SK-N-SH (cell line): ENCODE measurements at regions not wholly inside any gene's neighbourhood (a gene's known extent, or its start where the extent isn't known, plus 50 kb on each side); places are given as distances from the start of the nearest gene placed in this dataset.

ENCODE experiments used
- CTCF ChIA-PET: fragments of 300-600, 350-600 bp; formaldehyde crosslinking; extraction: SDS; loops from one replicate; lab custom pipeline; 2021; lab: Yijun Ruan, JAX
- POLR2A ChIA-PET: fragments of 350-600 bp; sonication (Branson Sonifier 250); formaldehyde crosslinking; extraction: SDS; loops from one replicate; lab custom pipeline; 2020; ENCODE audit warnings: antibody characterized with exemption, inconsistent platforms; lab: Yijun Ruan, JAX
- DNase-seq: peaks from one replicate; pipeline ENCODE4 v3.0.0; 2012
- H2AFZ ChIP-seq: fragments of 200-600 bp; sonication (generic); 2 replicates; pipeline ENCODE4 v1.8.1; 2016; ENCODE audit warnings: antibody characterized with exemption, mild to moderate bottlenecking, low read depth
- H3F3A ChIP-seq: fragments of 200-600 bp; sonication (generic); replicated peaks from 2 replicates; pipeline ENCODE3; 2016; ENCODE audit warnings: antibody characterized with exemption, mild to moderate bottlenecking; ENCODE audit not compliant: insufficient read depth
- H3K27ac ChIP-seq, 2 experiments: fragments of 200-500 bp in 1 of 2; fragments of 200-600 bp in 1 of 2; sonication (Bioruptor generic) in 1 of 2; sonication (generic), shearing (Covaris generic) in 1 of 2; 2 replicates each; pipeline versions ENCODE4 v1.5.1 to v1.6.1; 2014 to 2016; ENCODE audit warnings: low read depth in 2 of 2, inconsistent platforms in 1 of 2, low read length in 1 of 2, mild to moderate bottlenecking in 1 of 2, mixed read lengths in 1 of 2
- H3K27me3 ChIP-seq: fragments of 200-600 bp; sonication (generic), shearing (Covaris generic); 2 replicates; pipeline ENCODE4 v1.6.1; 2016; ENCODE audit warnings: mixed run types; ENCODE audit not compliant: insufficient read depth
- H3K36me3 ChIP-seq, 2 experiments: fragments of 200-500 bp in 1 of 2; fragments of 200-600 bp in 1 of 2; sonication (Bioruptor generic) in 1 of 2; sonication (generic) in 1 of 2; replicated peaks in 1 of 2; 2 replicates each; pipeline versions ENCODE3 to v1.5.1; 2014 to 2016; ENCODE audit warnings: low read length in 1 of 2, mild to moderate bottlenecking in 1 of 2; ENCODE audit not compliant: insufficient read depth in 2 of 2, control insufficient read depth in 1 of 2
- H3K4me1 ChIP-seq, 2 experiments: fragments of 200-500 bp in 1 of 2; fragments of 200-600 bp in 1 of 2; sonication (Bioruptor generic) in 1 of 2; sonication (generic), shearing (Covaris generic) in 1 of 2; 2 replicates each; pipeline versions ENCODE4 v1.5.1 to v1.6.1; 2014 to 2016; ENCODE audit warnings: low read depth in 1 of 2, low read length in 1 of 2, mixed run types in 1 of 2; ENCODE audit not compliant: insufficient read depth in 2 of 2, control insufficient read depth in 1 of 2
- H3K4me2 ChIP-seq: fragments of 200-600 bp; sonication (generic), shearing (Covaris generic); 2 replicates; pipeline ENCODE4 v1.6.1; 2017; ENCODE audit warnings: mixed run types
- H3K4me3 ChIP-seq, 2 experiments: fragments of 200-500 bp in 1 of 2; fragments of 200-600 bp in 1 of 2; sonication (Bioruptor generic) in 1 of 2; sonication (generic), shearing (Covaris generic) in 1 of 2; 2 replicates each; pipeline versions ENCODE4 v1.5.1 to v1.8.1; 2014 to 2016; ENCODE audit warnings: low read depth in 2 of 2, inconsistent platforms in 1 of 2, low read length in 1 of 2, mild to moderate bottlenecking in 1 of 2, mixed read lengths in 1 of 2, moderate library complexity in 1 of 2
- H3K79me2 ChIP-seq: fragments of 200-600 bp; sonication (generic); 2 replicates; pipeline ENCODE4 v1.8.1; 2017; ENCODE audit warnings: mild to moderate bottlenecking; ENCODE audit not compliant: insufficient read depth
- H3K9ac ChIP-seq: fragments of 200-600 bp; sonication (generic); 2 replicates; pipeline ENCODE4 v1.6.1; 2017; ENCODE audit warnings: mixed run types
- H3K9me2 ChIP-seq: fragments of 200-600 bp; sonication (generic); 2 replicates; pipeline ENCODE4 v1.6.1; 2017; ENCODE audit warnings: mixed run types
- H3K9me3 ChIP-seq: fragments of 200-600 bp; sonication (generic); 2 replicates; pipeline ENCODE4 v1.6.1; 2017; ENCODE audit warnings: mixed run types, mild to moderate bottlenecking, moderate library complexity
- H4K20me1 ChIP-seq: fragments of 200-600 bp; sonication (generic); 2 replicates; pipeline ENCODE4 v1.6.1; 2017; ENCODE audit warnings: mild to moderate bottlenecking, mixed run types; ENCODE audit not compliant: insufficient read depth
- CHD2 ChIP-seq: fragments of 150-350 bp; IDR thresholded peaks from 2 replicates; pipeline ENCODE4 v1.6.1; 2018; ENCODE audit warnings: low read length; ENCODE audit not compliant: partially characterized antibody
- FOSL2 ChIP-seq: IDR thresholded peaks from 2 replicates; pipeline ENCODE4 v1.4.0; 2012; ENCODE audit warnings: low read depth, mild to moderate bottlenecking, moderate library complexity, borderline replicate concordance
- FOXM1 ChIP-seq: IDR thresholded peaks from 2 replicates; pipeline ENCODE4 v1.4.0; 2012; ENCODE audit warnings: low read depth, mild to moderate bottlenecking
- GABPA ChIP-seq: IDR thresholded peaks from 2 replicates; pipeline ENCODE4 v1.4.0; 2012; ENCODE audit warnings: low read depth, mild to moderate bottlenecking
- JUND ChIP-seq: IDR thresholded peaks from 2 replicates; pipeline ENCODE4 v1.4.0; 2012
- MEF2A ChIP-seq: IDR thresholded peaks from 2 replicates; pipeline ENCODE4 v1.4.0; 2012; ENCODE audit warnings: low read depth, borderline replicate concordance
- MXI1 ChIP-seq: IDR thresholded peaks from 2 replicates; pipeline ENCODE4 v1.6.1; 2012; ENCODE audit warnings: mild to moderate bottlenecking, low read depth, low read length, improper control_type of control experiment
- NFIC ChIP-seq: IDR thresholded peaks from 2 replicates; pipeline ENCODE4 v1.4.0; 2012; ENCODE audit warnings: borderline replicate concordance
- POLR2AphosphoS5 ChIP-seq: IDR thresholded peaks from 2 replicates; pipeline ENCODE4 v1.6.1; 2012; ENCODE audit warnings: low read depth, low read length
- RAD21 ChIP-seq: IDR thresholded peaks from 2 replicates; pipeline ENCODE4 v1.6.1; 2012; ENCODE audit warnings: mild to moderate bottlenecking, low read length
- RCOR1 ChIP-seq: fragments of 150-350 bp; IDR thresholded peaks from 2 replicates; pipeline ENCODE4 v1.6.1; 2017; ENCODE audit warnings: antibody characterized with exemption, low read length
- RFX5 ChIP-seq: IDR thresholded peaks from 2 replicates; pipeline ENCODE4 v1.6.1; 2012; ENCODE audit warnings: mild to moderate bottlenecking, improper control_type of control experiment, low read length
- SIN3A ChIP-seq: IDR thresholded peaks from 2 replicates; pipeline ENCODE4 v1.6.1; 2012; ENCODE audit warnings: low read depth, mild to moderate bottlenecking, low read length, moderate library complexity, borderline replicate concordance
- SMC3 ChIP-seq: IDR thresholded peaks from 2 replicates; pipeline ENCODE4 v1.6.1; 2012; ENCODE audit warnings: low read depth, low read length, improper control_type of control experiment
- TAF1 ChIP-seq: IDR thresholded peaks from 2 replicates; pipeline ENCODE4 v1.6.1; 2012; ENCODE audit warnings: low read depth, mild to moderate bottlenecking, low read length, moderate library complexity, borderline replicate concordance
- TEAD4 ChIP-seq: IDR thresholded peaks from 2 replicates; pipeline ENCODE4 v1.4.0; 2012; ENCODE audit warnings: mild to moderate bottlenecking, borderline replicate concordance; ENCODE audit not compliant: insufficient read depth
- USF1 ChIP-seq: IDR thresholded peaks from 2 replicates; pipeline ENCODE4 v1.4.0; 2012; ENCODE audit warnings: low read depth, borderline replicate concordance
- USF2 ChIP-seq: fragments of 150-350 bp; IDR thresholded peaks from 2 replicates; pipeline ENCODE4 v1.6.1; 2017; ENCODE audit warnings: antibody characterized with exemption, low read length, low read depth, borderline replicate concordance
- YY1 ChIP-seq: IDR thresholded peaks from 2 replicates; pipeline ENCODE4 v1.4.0; 2012; ENCODE audit warnings: low read depth, mild to moderate bottlenecking
- ZBTB33 ChIP-seq: IDR thresholded peaks from 2 replicates; pipeline ENCODE4 v1.4.0; 2012; ENCODE audit warnings: low read depth, borderline replicate concordance
- WGBS: methylation state at CpG from one replicate; pipeline ENCODE4 v1.1.6; 2017; ENCODE audit warnings: low lambda C conversion rate; 5-methylcytosine and 5-hydroxymethylcytosine counted together
- TF ChIP-seq, protein P1 (sequence below): IDR thresholded peaks from 2 replicates; pipeline ENCODE4 v1.4.0; 2012; ENCODE audit warnings: low read depth
- TF ChIP-seq, protein P2 (sequence below): IDR thresholded peaks from 2 replicates; pipeline ENCODE4; 2012

- no peak overlapping the region for H2AFZ ChIP-seq
- no peak overlapping the region; the same call in 1 of the 2 replicates for H3K9ac ChIP-seq
- no peaks in the 10 kb centered on the region for H3K9me2 ChIP-seq
- H3K36me3 ChIP-seq, result no peaks in the 10 kb centered on the region
- peak overlapping the region; percentile 40; the same call in 1 of the 2 replicates for H3K4me2 ChIP-seq
- CTCF ChIA-PET, result interaction anchor here (0.8 to 7.8 kb wide), 3 partner anchors 12 to 40 kb away, joined by 4 to 42 read pairs (median 4); no protein-coding TSS in a partner anchor
- no peaks in the 10 kb centered on the region for H4K20me1 ChIP-seq
- DNase-seq, result no peak
- peaks cover 10 to 62% of the 10 kb centered on the region in 2 experiments for H3K4me1 ChIP-seq
- 95% methylated on average over 1 of the region's 1 CpG for WGBS
- peak overlapping the region; percentile 58 to 80; a peak in 3 of 4 replicates for H3K27ac ChIP-seq
- no peaks in the 10 kb centered on the region for H3K9me3 ChIP-seq
- peaks cover 15% of the 10 kb centered on the region for H3K79me2 ChIP-seq
- H3K4me3 ChIP-seq, result no peak overlapping the region
- H3K27me3 ChIP-seq, result no peaks in the 10 kb centered on the region
- H3F3A ChIP-seq, result peaks cover 45% of the 10 kb centered on the region
- POLR2A ChIA-PET, result no interaction called here
- TF ChIP-seq JUND, result no peak
- no peak for TF ChIP-seq USF1
- no peak for TF ChIP-seq CHD2
- TF ChIP-seq, all 33 proteins: peak for 0
These were observed 90.7 kb upstream of the BEND6 start for GRCh38 chr6:56864171-56864616.

- H3K9me2 ChIP-seq, result no peaks in the 10 kb centered on the region
- H3K27me3 ChIP-seq, result no peaks in the 10 kb centered on the region
- no peak for DNase-seq
- peaks cover 39% of the 10 kb centered on the region for H3F3A ChIP-seq
- H3K27ac ChIP-seq, result peak overlapping the region; percentile 58 to 80
- H3K9me3 ChIP-seq, result no peaks in the 10 kb centered on the region
- peaks cover 20% of the 10 kb centered on the region for H3K79me2 ChIP-seq
- ChIA-PET CTCF (interaction anchor here (0.8 to 7.8 kb wide), 2 partner anchors 11 to 39 kb away, joined by 4 to 42 read pairs; no protein-coding TSS in a partner anchor), POLR2A (no interaction called here)
- 14% methylated on average over 1 of the region's 1 CpG for WGBS
- no peaks in the 10 kb centered on the region for H3K36me3 ChIP-seq
- H3K4me3 ChIP-seq, result no peak overlapping the region
- peak overlapping the region; percentile 20; the same call in 1 of the 2 replicates for H3K9ac ChIP-seq
- H3K4me1 ChIP-seq, result peaks cover 2 to 57% of the 10 kb centered on the region in 2 experiments
- H4K20me1 ChIP-seq, result no peaks in the 10 kb centered on the region
- peak overlapping the region; percentile 40 for H3K4me2 ChIP-seq
- H2AFZ ChIP-seq, result no peak overlapping the region
- TF ChIP-seq YY1, result no peak
- TF ChIP-seq FOSL2, result peak; percentile 74; the same call in 1 of the 2 replicates
- no peak for TF ChIP-seq SMC3
- TF ChIP-seq SIN3A, result no peak
- TF ChIP-seq, protein P1, sequence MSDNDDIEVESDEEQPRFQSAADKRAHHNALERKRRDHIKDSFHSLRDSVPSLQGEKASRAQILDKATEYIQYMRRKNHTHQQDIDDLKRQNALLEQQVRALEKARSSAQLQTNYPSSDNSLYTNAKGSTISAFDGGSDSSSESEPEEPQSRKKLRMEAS, result 0 out of 2 replicates have a peak, but pooled peaks have one; percentile 24
- no peak for TF ChIP-seq USF1
- TF ChIP-seq RAD21, result no peak
- TF ChIP-seq NFIC, result peak; percentile 49
- 0 out of 2 replicates have a peak, but pooled peaks have one; percentile 50 for TF ChIP-seq TEAD4
- no peak for TF ChIP-seq POLR2AphosphoS5
- TF ChIP-seq RCOR1, result no peak
- TF ChIP-seq ZBTB33, result 0 out of 2 replicates have a peak, but pooled peaks have one; percentile 27
- TF ChIP-seq, protein P2, sequence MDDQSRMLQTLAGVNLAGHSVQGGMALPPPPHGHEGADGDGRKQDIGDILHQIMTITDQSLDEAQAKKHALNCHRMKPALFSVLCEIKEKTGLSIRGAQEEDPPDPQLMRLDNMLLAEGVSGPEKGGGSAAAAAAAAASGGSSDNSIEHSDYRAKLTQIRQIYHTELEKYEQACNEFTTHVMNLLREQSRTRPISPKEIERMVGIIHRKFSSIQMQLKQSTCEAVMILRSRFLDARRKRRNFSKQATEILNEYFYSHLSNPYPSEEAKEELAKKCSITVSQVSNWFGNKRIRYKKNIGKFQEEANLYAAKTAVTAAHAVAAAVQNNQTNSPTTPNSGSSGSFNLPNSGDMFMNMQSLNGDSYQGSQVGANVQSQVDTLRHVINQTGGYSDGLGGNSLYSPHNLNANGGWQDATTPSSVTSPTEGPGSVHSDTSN, result peak; percentile 71
- TF ChIP-seq RFX5, result no peak
- TF ChIP-seq MXI1, result no peak
- 0 out of 2 replicates have a peak, but pooled peaks have one; percentile 37 for TF ChIP-seq MEF2A
- no peak for TF ChIP-seq TAF1
- TF ChIP-seq GABPA, result no peak
- TF ChIP-seq USF2, result no peak
- TF ChIP-seq FOXM1, result no peak
- TF ChIP-seq JUND, result peak; percentile 84
These were observed 91.5 kb upstream of the BEND6 start for GRCh38 chr6:56863366-56863765.
